B cell (primary cell): ENCODE measurements at regions not wholly inside any gene's neighbourhood (a gene's known extent, or its start where the extent isn't known, plus 50 kb on each side); places are given as distances from the start of the nearest gene placed in this dataset.
"Not testable (repeated sequence)": the region's sequence is repeated elsewhere in the genome, so short reads cannot be mapped to it uniquely, and the experiment has no call there.

ENCODE experiments used
- ATAC-seq: fragments of 200-7000 bp; cut with Tn5 transposase; one replicate; pipeline ENCODE4 v1.10.0; 2021; ENCODE audit warnings: low read depth, mild to moderate bottlenecking, moderate number of reproducible peaks, moderate library complexity
- CTCF ChIA-PET: fragments of 350-600 bp; sonication (Branson Sonifier 250); formaldehyde crosslinking; loops from one replicate; lab custom pipeline; 2021; ENCODE audit warnings: antibody characterized with exemption, inconsistent platforms; lab: Charles Lee
- POLR2A ChIA-PET: fragments of 350-600 bp; sonication (Branson Sonifier 250); formaldehyde crosslinking; loops from one replicate; lab custom pipeline; 2021; ENCODE audit warnings: antibody characterized with exemption; lab: Charles Lee
- DNase-seq: peaks from one replicate; pipeline ENCODE4 v3.0.0; 2013
- H2AFZ ChIP-seq: 2 replicates; pipeline ENCODE4 v1.6.1; 2012; ENCODE audit warnings: mild to moderate bottlenecking, low read depth, low read length; ENCODE audit not compliant: insufficient read depth, poor library complexity, severe bottlenecking
- H3K27ac ChIP-seq, 2 donors: 1 replicate in 1 of 2; 2 replicates in 1 of 2; pipeline ENCODE4 v1.5.1; 2012 to 2013; ENCODE audit warnings: low read length in 2 of 2, mild to moderate bottlenecking in 2 of 2, moderate library complexity in 1 of 2
- H3K27me3 ChIP-seq, 4 experiments: fragments of 200-600 bp in 1 of 4; sonication (generic) in 1 of 4; replicated peaks in 1 of 4; 1 replicate in 2 of 4; 2 replicates in 2 of 4; pipeline versions ENCODE4 v1.6.1 to v1.7.0; 2013 to 2016; ENCODE audit warnings: low read length in 3 of 4, mild to moderate bottlenecking in 2 of 4, mixed read lengths in 1 of 4, moderate library complexity in 1 of 4; ENCODE audit not compliant: insufficient read depth in 4 of 4, control insufficient read depth in 3 of 4; ENCODE audit errors: control extremely low read depth in 1 of 4
- H3K36me3 ChIP-seq, 2 experiments: replicated peaks in 1 of 2; 1 replicate in 1 of 2; 2 replicates in 1 of 2; pipeline versions ENCODE4 v1.6.1 to v1.7.1; 2013; ENCODE audit warnings: low read length in 1 of 2; ENCODE audit not compliant: insufficient read depth in 2 of 2, control insufficient read depth in 1 of 2; ENCODE audit errors: control extremely low read depth in 1 of 2, extremely low read depth in 1 of 2
- H3K4me1 ChIP-seq, 2 donors: fragments of 200-600 bp in 1 of 2; sonication (generic) in 1 of 2; 1 replicate in 1 of 2; 2 replicates in 1 of 2; pipeline versions ENCODE4 v1.5.1 to v1.6.1; 2013 to 2017; ENCODE audit warnings: low read length in 2 of 2; ENCODE audit not compliant: control insufficient read depth in 2 of 2, insufficient read depth in 2 of 2
- H3K4me2 ChIP-seq: replicated peaks from 2 replicates; pipeline ENCODE3; 2012; ENCODE audit warnings: mild to moderate bottlenecking, low read depth, low read length; ENCODE audit not compliant: poor library complexity, severe bottlenecking
- H3K4me3 ChIP-seq, 5 experiments: fragments of 200-600 bp in 1 of 5; sonication (generic) in 1 of 5; 1 replicate in 3 of 5; 2 replicates in 2 of 5; pipeline versions ENCODE4 v1.5.1 to v1.7.0; 2011 to 2016; ENCODE audit warnings: low read length in 4 of 5, mild to moderate bottlenecking in 4 of 5, low read depth in 2 of 5, control low read depth in 1 of 5, moderate library complexity in 1 of 5; ENCODE audit not compliant: insufficient read depth in 1 of 5; ENCODE audit errors: control extremely low read depth in 1 of 5, extremely low read depth in 1 of 5
- H3K79me2 ChIP-seq: fragments of 200-600 bp; sonication (generic); one replicate; pipeline ENCODE4 v1.6.0; 2016; ENCODE audit warnings: low read length; ENCODE audit not compliant: control insufficient read depth, insufficient read depth
- H3K9ac ChIP-seq: fragments of 200-600 bp; sonication (generic); 2 replicates; pipeline ENCODE4 v1.6.1; 2017; ENCODE audit warnings: mild to moderate bottlenecking, low read length, moderate library complexity
- H3K9me3 ChIP-seq, 3 donors: one replicate each; pipeline versions ENCODE4 v1.6.1 to v1.7.1; 2013; ENCODE audit warnings: low read length in 2 of 3; ENCODE audit not compliant: control insufficient read depth in 2 of 3, insufficient read depth in 1 of 3; ENCODE audit errors: control extremely low read depth in 1 of 3
- H4K20me1 ChIP-seq: 2 replicates; pipeline ENCODE4 v1.6.0; 2012; ENCODE audit warnings: mild to moderate bottlenecking, low read length; ENCODE audit not compliant: insufficient read depth, control insufficient read depth, poor library complexity, severe bottlenecking
- H3K27ac Mint-ChIP-seq: one replicate; pipeline ENCODE4 v1.8.0; 2021; ENCODE audit warnings: mixed read lengths
- H3K27me3 Mint-ChIP-seq: one replicate; pipeline ENCODE4 v1.8.0; 2021; ENCODE audit warnings: mixed read lengths
- H3K4me1 Mint-ChIP-seq: one replicate; pipeline ENCODE4 v1.8.0; 2021; ENCODE audit warnings: mixed read lengths
- H3K4me3 Mint-ChIP-seq: one replicate; pipeline ENCODE4 v1.8.0; 2021; ENCODE audit warnings: mixed read lengths
- H3K9me3 Mint-ChIP-seq: one replicate; pipeline ENCODE4 v1.8.0; 2022; ENCODE audit warnings: mixed read lengths; ENCODE audit not compliant: insufficient read depth
- EZH2 ChIP-seq: IDR thresholded peaks from 2 replicates; pipeline ENCODE4 v1.6.1; 2012; ENCODE audit warnings: borderline replicate concordance, low read depth, mild to moderate bottlenecking, moderate library complexity, low read length; ENCODE audit not compliant: insufficient read depth, poor library complexity, severe bottlenecking
- WGBS: methylation state at CpG from one replicate; pipeline ENCODE4 v1.1.5; 2013; ENCODE audit warnings: missing lambda C conversion rate; ENCODE audit not compliant: insufficient coverage; 5-methylcytosine and 5-hydroxymethylcytosine counted together
- intact Hi-C: fragments of 100-400 bp; cut with micrococcal nuclease; formaldehyde crosslinking; loops from one replicate; pipeline ENCODE4 v1.10.0; 2022
- TF ChIP-seq, protein P1 (sequence below): fragments of 200-600 bp; IDR thresholded peaks from one replicate; pipeline ENCODE4 v1.8.0; 2022; ENCODE audit warnings: antibody characterized with exemption, mild to moderate bottlenecking

DNA sequence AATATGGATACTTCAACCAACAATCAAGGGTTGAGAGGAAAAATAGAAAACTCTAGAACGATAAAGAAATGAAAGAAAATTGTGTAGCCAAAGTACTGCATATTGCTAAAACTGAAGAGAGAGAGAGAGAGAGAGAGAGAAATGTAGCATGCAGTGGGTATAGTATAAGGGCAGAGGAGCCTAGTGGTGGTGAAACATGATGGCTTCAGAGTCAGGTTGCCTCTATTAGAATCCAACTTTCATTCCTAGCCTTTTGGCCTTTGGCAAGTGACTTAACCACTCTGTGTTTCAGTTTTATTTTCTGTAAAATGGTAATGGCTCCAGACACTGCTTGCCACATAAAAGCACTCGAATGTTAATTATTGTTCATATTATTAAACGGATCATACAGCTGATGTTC is 71.2 kb upstream of the NAF1 start:
- Mint-ChIP-seq H3K27me3 (peaks cover 5% of the 10 kb centered on the region), H3K4me3 (no peak overlapping the region), H3K9me3 (peaks cover 10% of the 10 kb centered on the region), H3K4me1 (no peaks in the 10 kb centered on the region), H3K27ac (no peak overlapping the region)
- CTCF ChIA-PET = no interaction called here
- POLR2A ChIA-PET = no interaction called here
- ATAC-seq (no peak), DNase-seq (no peak)
- no peaks in the 10 kb centered on the region for H3K79me2 ChIP-seq
- H2AFZ ChIP-seq = no peak overlapping the region
- H3K27ac ChIP-seq = no peak overlapping the region
- WGBS = no CpG with 5 or more reads among the region's 3 CpGs
- H4K20me1 ChIP-seq = no peaks in the 10 kb centered on the region
- intact Hi-C loops = no loop called here
- H3K4me2 ChIP-seq = no peak overlapping the region
- no peaks in the 10 kb centered on the region for H3K36me3 ChIP-seq
- H3K4me1 ChIP-seq = no peaks in the 10 kb centered on the region
- TF ChIP-seq, protein P1, sequence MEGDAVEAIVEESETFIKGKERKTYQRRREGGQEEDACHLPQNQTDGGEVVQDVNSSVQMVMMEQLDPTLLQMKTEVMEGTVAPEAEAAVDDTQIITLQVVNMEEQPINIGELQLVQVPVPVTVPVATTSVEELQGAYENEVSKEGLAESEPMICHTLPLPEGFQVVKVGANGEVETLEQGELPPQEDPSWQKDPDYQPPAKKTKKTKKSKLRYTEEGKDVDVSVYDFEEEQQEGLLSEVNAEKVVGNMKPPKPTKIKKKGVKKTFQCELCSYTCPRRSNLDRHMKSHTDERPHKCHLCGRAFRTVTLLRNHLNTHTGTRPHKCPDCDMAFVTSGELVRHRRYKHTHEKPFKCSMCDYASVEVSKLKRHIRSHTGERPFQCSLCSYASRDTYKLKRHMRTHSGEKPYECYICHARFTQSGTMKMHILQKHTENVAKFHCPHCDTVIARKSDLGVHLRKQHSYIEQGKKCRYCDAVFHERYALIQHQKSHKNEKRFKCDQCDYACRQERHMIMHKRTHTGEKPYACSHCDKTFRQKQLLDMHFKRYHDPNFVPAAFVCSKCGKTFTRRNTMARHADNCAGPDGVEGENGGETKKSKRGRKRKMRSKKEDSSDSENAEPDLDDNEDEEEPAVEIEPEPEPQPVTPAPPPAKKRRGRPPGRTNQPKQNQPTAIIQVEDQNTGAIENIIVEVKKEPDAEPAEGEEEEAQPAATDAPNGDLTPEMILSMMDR = no peak
- no peak for TF ChIP-seq EZH2
- H3K27me3 ChIP-seq = no peaks in the 10 kb centered on the region
- H3K9ac ChIP-seq = no peak overlapping the region
- H3K9me3 ChIP-seq = peaks cover 0 to 7% (median 1%) of the 10 kb centered on the region in 3 donors
- H3K4me3 ChIP-seq = no peak overlapping the region

DNA sequence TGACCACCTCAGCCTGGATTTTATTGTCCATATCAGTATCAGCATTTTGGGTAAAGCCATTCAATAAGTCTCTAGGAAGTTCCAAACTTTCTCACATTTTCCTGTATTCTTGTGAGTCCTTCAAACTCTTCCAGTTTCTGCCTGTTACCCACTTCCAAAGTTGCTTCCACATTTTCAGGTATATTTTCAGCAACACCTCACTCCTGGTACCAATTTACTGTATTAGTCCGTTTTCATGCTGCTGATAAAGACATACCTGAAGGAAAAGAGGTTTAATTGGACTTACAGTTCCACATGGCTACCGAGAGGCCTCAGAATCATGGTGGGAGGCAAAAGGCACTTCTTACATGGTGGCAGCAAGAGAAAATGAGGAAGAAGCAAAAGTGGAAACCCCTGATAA is 69.7 kb upstream of the NAF1 start:
- H3K27me3 Mint-ChIP-seq, H3K27ac Mint-ChIP-seq, H2AFZ ChIP-seq, H3K4me3 Mint-ChIP-seq, H3K79me2 ChIP-seq, H3K36me3 ChIP-seq, H3K27ac ChIP-seq, H3K9me3 ChIP-seq, H3K4me1 ChIP-seq, DNase-seq, H3K4me3 ChIP-seq, ATAC-seq, POLR2A ChIA-PET, intact Hi-C loops, H3K27me3 ChIP-seq, H3K4me2 ChIP-seq, H3K9ac ChIP-seq, H3K4me1 Mint-ChIP-seq, H4K20me1 ChIP-seq, CTCF ChIA-PET: not testable (repeated sequence)
- H3K9me3 Mint-ChIP-seq = peaks cover 10% of the 10 kb centered on the region
- no CpG with 5 or more reads among the region's 2 CpGs for WGBS
